ENCODE measurements at regions not wholly inside any gene's neighbourhood (a gene's known extent, or its start where the extent isn't known, plus 50 kb on each side); places are given as distances from the start of the nearest gene placed in this dataset.

- no peak overlapping the region for H3K4me3 ChIP-seq (ENCODE audit: low read depth, low read length)
- ChIA-PET CTCF (no interaction called here), POLR2A (no interaction called here)
- DNase-seq (ENCODE audit: low read depth, low spot score) = no peak
- no peak for TF ChIP-seq CTCF (IDR thresholded peaks at IDR 0.05; ENCODE audit: insufficient read depth, low read length, missing control alignments)
Observed at GRCh38 chr3:67228136-67228535, 230.0 kb downstream of the KBTBD8 start.

GRCh38 chr3:67232642-67233041 is 234.5 kb downstream of the KBTBD8 start:
- CTCF ChIA-PET = no interaction called here
- no peak for TF ChIP-seq CTCF (IDR thresholded peaks at IDR 0.05; ENCODE audit: insufficient read depth, low read length, missing control alignments)
- no peak overlapping the region for H3K4me3 ChIP-seq (ENCODE audit: low read depth, low read length)
- POLR2A ChIA-PET = no interaction called here
- DNase-seq (ENCODE audit: low read depth, low spot score) = no peak

DNA sequence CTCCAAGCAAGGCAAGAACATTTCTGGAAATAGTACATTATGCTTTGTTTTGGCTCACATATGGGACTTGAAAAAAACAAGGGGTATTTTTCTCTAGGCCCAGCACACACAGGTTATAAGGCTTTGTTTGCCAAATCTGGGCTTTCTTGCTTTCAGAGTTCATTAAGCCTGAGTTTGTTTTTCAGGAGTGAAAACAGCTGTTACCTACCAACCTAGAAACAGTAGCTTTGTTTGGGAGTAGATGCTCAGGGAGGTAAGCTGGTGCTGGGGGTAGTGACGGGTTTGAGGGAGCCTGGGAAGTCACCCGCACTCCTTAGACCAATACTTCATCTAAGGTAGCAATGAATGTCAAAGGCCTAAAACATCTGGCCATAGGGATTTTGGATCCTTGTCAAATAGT is 241.2 kb downstream of the KBTBD8 start:
- POLR2A ChIA-PET = no interaction called here
- no peak for TF ChIP-seq CTCF (IDR thresholded peaks at IDR 0.05; ENCODE audit: insufficient read depth, low read length, missing control alignments)
- DNase-seq (ENCODE audit: low read depth, low spot score) = no peak
- no peak overlapping the region for H3K4me3 ChIP-seq (ENCODE audit: low read depth, low read length)
- CTCF ChIA-PET = no interaction called here

DNA sequence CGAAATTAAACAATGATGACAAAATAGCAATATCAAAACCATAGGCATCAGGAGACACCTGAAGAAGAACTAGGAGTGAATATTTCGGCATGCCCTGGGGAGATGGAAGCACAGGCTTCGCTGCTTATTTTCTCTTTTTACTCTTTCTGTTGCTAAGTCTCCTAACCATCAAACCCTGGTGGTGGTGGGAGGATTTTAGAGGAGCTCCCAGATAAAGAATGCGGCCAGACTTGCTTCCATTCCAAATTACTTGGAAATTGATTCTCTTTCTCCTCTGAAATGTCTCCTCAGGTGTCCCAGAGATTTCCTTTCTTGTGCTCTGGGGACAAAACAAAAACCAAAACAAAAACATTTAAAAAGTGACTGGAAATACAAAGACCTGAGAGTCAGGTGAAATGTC is 243.0 kb downstream of the KBTBD8 start:
- H3K4me3 ChIP-seq (ENCODE audit: low read depth, low read length) = no peak overlapping the region
- TF ChIP-seq CTCF (IDR thresholded peaks at IDR 0.05; ENCODE audit: insufficient read depth, low read length, missing control alignments) = no peak
- ChIA-PET POLR2A (no interaction called here), CTCF (no interaction called here)
- no peak for DNase-seq (ENCODE audit: low read depth, low spot score)

DNA sequence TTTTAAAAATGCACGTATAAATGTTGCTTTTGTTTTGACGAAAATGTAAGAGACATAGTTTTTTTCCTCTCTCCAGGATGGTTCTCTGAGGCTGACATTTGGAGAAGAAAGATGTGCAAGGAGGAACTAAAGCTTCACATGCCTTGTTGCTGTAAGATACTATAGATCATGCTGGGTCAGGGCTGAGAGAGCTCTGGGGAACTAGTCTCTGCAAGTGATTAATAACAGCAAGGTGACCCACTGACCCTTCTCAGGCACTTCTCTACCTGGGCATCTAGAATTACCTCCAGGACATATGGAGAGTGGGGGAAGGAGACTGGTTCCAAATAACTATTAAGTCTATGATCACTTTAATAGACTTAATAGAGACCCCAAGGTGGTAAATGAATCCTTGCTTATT is 246.0 kb downstream of the KBTBD8 start:
- DNase-seq (ENCODE audit: low read depth, low spot score) = no peak
- no peak overlapping the region for H3K4me3 ChIP-seq (ENCODE audit: low read depth, low read length)
- ChIA-PET CTCF (no interaction called here), POLR2A (no interaction called here)
- TF ChIP-seq CTCF (IDR thresholded peaks at IDR 0.05; ENCODE audit: insufficient read depth, low read length, missing control alignments) = no peak

DNA sequence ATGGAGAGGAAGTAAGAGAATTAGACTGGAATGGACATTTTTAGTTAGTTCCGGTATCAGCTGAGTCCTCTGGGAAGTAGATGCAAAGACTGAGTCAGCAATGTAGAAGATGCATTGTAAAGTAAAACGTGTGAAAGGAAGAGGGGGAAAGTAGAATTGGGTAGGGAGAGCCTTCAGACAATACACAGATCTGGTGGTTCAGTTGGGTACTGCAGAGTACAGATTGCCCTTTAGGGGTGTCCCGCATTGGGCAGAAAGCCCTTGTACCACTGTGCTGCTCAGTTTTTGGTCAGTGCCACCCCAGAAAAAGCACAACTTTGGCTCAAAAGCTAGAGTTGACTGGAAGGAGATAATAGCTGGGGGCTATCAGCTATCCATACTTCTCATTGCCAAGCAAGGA is 247.4 kb downstream of the KBTBD8 start:
- TF ChIP-seq CTCF (IDR thresholded peaks at IDR 0.05; ENCODE audit: insufficient read depth, low read length, missing control alignments) = no peak
- ChIA-PET CTCF (no interaction called here), POLR2A (no interaction called here)
- no peak overlapping the region for H3K4me3 ChIP-seq (ENCODE audit: low read depth, low read length)
- no peak for DNase-seq (ENCODE audit: low read depth, low spot score)
